K562 (cell line): ENCODE measurements at regions not wholly inside any gene's neighbourhood (a gene's known extent, or its start where the extent isn't known, plus 50 kb on each side); places are given as distances from the start of the nearest gene placed in this dataset.

Source experiments
- ATAC-seq: fragments of 200-7000 bp; cut with Tn5 transposase; 3 replicates; pipeline ENCODE4 v1.9.1; 2020; ENCODE audit warnings: moderate library complexity
- BruUV-seq: library from RNA; stranded (reverse); fragments of 400-500 nt; replicated peaks from 2 replicates; lab custom pipeline; 2021; lab: Mats Ljungman, UMichigan
- CTCF ChIA-PET: fragments of 300-600 bp; formaldehyde crosslinking; extraction: SDS; loops from one replicate; lab custom pipeline; 2021; ENCODE audit warnings: low intra/inter-chr PET ratio; lab: Yijun Ruan, JAX
- POLR2A ChIA-PET: fragments of 300-600, 350-650 bp; sonication (Branson Sonifier 250); formaldehyde crosslinking; extraction: SDS; loops from one replicate; lab custom pipeline; 2021; ENCODE audit warnings: antibody characterized with exemption, inconsistent platforms; lab: Yijun Ruan, JAX
- DNase-seq, 4 experiments: peaks; one replicate each; pipeline versions ENCODE4 v3.0.0 to v3.0.0-alpha.2; 2011 to 2018; ENCODE audit warnings: low spot score in 3 of 4, mixed read lengths in 3 of 4; ENCODE audit errors: extremely low read depth in 1 of 4
- FAIRE-seq: peaks from 2 replicates; lab custom pipeline; 2011; peaks lifted over from hg19 to GRCh38; lab: Jason Lieb, UNC
- H2AFZ ChIP-seq: 2 replicates; pipeline ENCODE4 v1.6.0; 2011; ENCODE audit warnings: low read depth, low read length, control low read depth, inconsistent platforms
- H3K27ac ChIP-seq: fragments of 200-600 bp; 3 replicates; pipeline ENCODE4 v1.8.0; 2011; ENCODE audit warnings: low read depth, mild to moderate bottlenecking, control low read depth, inconsistent platforms, low read length, moderate library complexity, mixed read lengths; ENCODE audit errors: extremely low read depth
- H3K27me3 ChIP-seq, 2 experiments: fragments of 300-600 bp in 1 of 2; 2 replicates in 1 of 2; 3 replicates in 1 of 2; pipeline versions ENCODE4 v1.6.0 to v1.8.0; 2011; ENCODE audit warnings: inconsistent platforms in 2 of 2, low read length in 2 of 2, mild to moderate bottlenecking in 1 of 2, mixed read lengths in 1 of 2, moderate library complexity in 1 of 2; ENCODE audit not compliant: control insufficient read depth in 2 of 2, insufficient read depth in 2 of 2
- H3K36me3 ChIP-seq: fragments of 300-600 bp; 3 replicates; pipeline ENCODE4 v1.8.0; 2011; ENCODE audit warnings: mild to moderate bottlenecking, low read length, inconsistent platforms; ENCODE audit not compliant: control insufficient read depth, insufficient read depth
- H3K4me1 ChIP-seq, 2 experiments: fragments of 200-600 bp in 1 of 2; replicated peaks in 1 of 2; 2 replicates in 1 of 2; 3 replicates in 1 of 2; pipeline versions ENCODE4 v1.5.1 to v1.8.0; 2011; ENCODE audit warnings: inconsistent platforms in 2 of 2, low read length in 2 of 2, mild to moderate bottlenecking in 1 of 2, mixed read lengths in 1 of 2, moderate library complexity in 1 of 2; ENCODE audit not compliant: control insufficient read depth in 2 of 2, insufficient read depth in 2 of 2
- H3K4me2 ChIP-seq: 2 replicates; pipeline ENCODE4 v1.6.1; 2011; ENCODE audit warnings: low read length, control low read depth, inconsistent platforms, mixed read lengths; ENCODE audit not compliant: insufficient read depth
- H3K4me3 ChIP-seq: fragments of 200-600 bp; sonication (generic), shearing (Covaris generic); 2 replicates; pipeline ENCODE4 v1.5.1; 2016; ENCODE audit warnings: control low read depth, inconsistent platforms
- H3K79me2 ChIP-seq: fragments of 200-600 bp; 3 replicates; pipeline ENCODE4 v1.8.0; 2011; ENCODE audit warnings: low read length, inconsistent platforms; ENCODE audit not compliant: control insufficient read depth, insufficient read depth
- H3K9ac ChIP-seq, 2 experiments: 2 replicates each; pipeline versions ENCODE4 v1.6.0 to v1.6.1; 2011; ENCODE audit warnings: low read depth in 2 of 2, low read length in 2 of 2, control low read depth in 1 of 2, inconsistent platforms in 1 of 2, mild to moderate bottlenecking in 1 of 2, mixed read lengths in 1 of 2; ENCODE audit not compliant: insufficient read depth in 1 of 2
- H3K9me1 ChIP-seq: one replicate; pipeline ENCODE4 v1.6.0; 2011; ENCODE audit warnings: inconsistent platforms, mild to moderate bottlenecking, low read length, moderate library complexity; ENCODE audit not compliant: control insufficient read depth, insufficient read depth
- H3K9me3 ChIP-seq: replicated peaks from 2 replicates; pipeline ENCODE4 v1.5.1; 2011; ENCODE audit warnings: low read depth, low read length, inconsistent platforms; ENCODE audit not compliant: control insufficient read depth, insufficient read depth
- H4K20me1 ChIP-seq: replicated peaks from 2 replicates; pipeline ENCODE4 v1.6.1; 2011; ENCODE audit warnings: low read length, inconsistent platforms, mixed read lengths; ENCODE audit not compliant: control insufficient read depth, insufficient read depth
- CXXC5 ChIP-seq: fragments of 250-450 bp; sonication (Bioruptor Pico); IDR thresholded peaks from 2 replicates; pipeline ENCODE4 v1.8.0; 2022; ENCODE audit warnings: inconsistent platforms, mild to moderate bottlenecking, moderate library complexity
- E2F3 ChIP-seq: fragments of 250-450 bp; sonication (Bioruptor Pico); IDR thresholded peaks from 2 replicates; pipeline ENCODE4 v1.4.0; 2020; ENCODE audit warnings: mild to moderate bottlenecking
- FOSL1 ChIP-seq: fragments of 200-800 bp; sonication (Bioruptor generic); conservative IDR thresholded peaks from 2 replicates; pipeline ENCODE4 v1.6.1; 2016; ENCODE audit warnings: missing genetic modification characterization, missing compliant biosample characterization
- FOXM1 ChIP-seq, 2 experiments: fragments of 450-650 bp in 1 of 2; sonication (generic) in 1 of 2; formaldehyde crosslinking in 1 of 2; IDR thresholded peaks; 2 replicates each; pipeline versions ENCODE4 v1.6.1 to v1.9.0; 2017 to 2022; ENCODE audit warnings: low read depth in 2 of 2, mild to moderate bottlenecking in 2 of 2, missing genetic modification reagents in 1 of 2, moderate library complexity in 1 of 2
- KDM1A ChIP-seq, 2 experiments: fragments of 450-650 bp; IDR thresholded peaks; 2 replicates each; pipeline ENCODE4 v1.6.1; 2016; ENCODE audit warnings: mild to moderate bottlenecking in 2 of 2
- ZNF444 ChIP-seq: fragments of 250-450 bp; sonication (Bioruptor Pico); IDR thresholded peaks from 2 replicates; pipeline ENCODE4 v1.4.0; 2020; ENCODE audit warnings: mild to moderate bottlenecking, moderate library complexity
- WGBS: fragments of 100-300 bp; shearing (Covaris generic); methylation state at CpG from one replicate; pipeline ENCODE4 v1.1.6; 2016; ENCODE audit warnings: low coverage, mixed read lengths; ENCODE audit not compliant: insufficient coverage; ENCODE audit errors: missing lambda C conversion rate; 5-methylcytosine and 5-hydroxymethylcytosine counted together
- in situ Hi-C: fragments of 300-500 bp; cut with MboI; formaldehyde crosslinking; loops from 4 replicates; pipeline ENCODE4 v1.15.0; 2018; ENCODE audit warnings: inconsistent platforms, mixed read lengths
- intact Hi-C: fragments of 100-400 bp; cut with micrococcal nuclease; formaldehyde crosslinking; loops from 2 replicates; pipeline ENCODE4 v1.14.2; 2022

GRCh38 chr2:57842531-57842930 is 204.1 kb upstream of the VRK2 start:
- intact Hi-C loops (no loop called here), in situ Hi-C loops (no loop called here)
- Histone ChIP-seq H4K20me1 (no peaks in the 10 kb centered on the region), H3K9me1 (no peaks in the 10 kb centered on the region), H3K9ac (no peak overlapping the region), H3K4me2 (no peak overlapping the region), H2AFZ (no peak overlapping the region), H3K36me3 (no peaks in the 10 kb centered on the region), H3K27me3 (no peaks in the 10 kb centered on the region), H3K27ac (no peak overlapping the region), H3K4me3 (no peak overlapping the region), H3K4me1 (no peaks in the 10 kb centered on the region), H3K9me3 (no peaks in the 10 kb centered on the region), H3K79me2 (no peaks in the 10 kb centered on the region)
- no TSS peak for BruUV-seq
- WGBS: 9% methylated on average over 1 of the region's 1 CpG
- TF ChIP-seq KDM1A (IDR thresholded peaks at IDR 0.05) (0 out of 4 replicates have a peak, but pooled peaks of 1 of the 2 experiments have one; percentile 18), ZNF444 (CRISPR knock-in tag) (no peak), FOSL1 (peak; percentile 35; the same call in 1 of the 2 replicates), E2F3 (CRISPR knock-in tag) (no peak)
- no peak for ATAC-seq
- ChIA-PET POLR2A (no interaction called here), CTCF (no interaction called here)
- no peak for DNase-seq
- FAIRE-seq: no peak

- no peaks in the 10 kb centered on the region for H3K79me2 ChIP-seq
- no TSS peak for BruUV-seq
- no peak for DNase-seq
- H3K4me3 ChIP-seq: no peak overlapping the region
- intact Hi-C loops: no loop called here
- WGBS: 0% methylated on average over 3 of the region's 3 CpGs
- no peaks in the 10 kb centered on the region for H3K36me3 ChIP-seq
- no peak for ATAC-seq
- no peak for FAIRE-seq
- TF ChIP-seq CXXC5 (CRISPR knock-in tag) (no peak), FOXM1 (IDR thresholded peaks at IDR 0.05; ENCODE audit: low read depth) (no peak), FOXM1 (CRISPR knock-in tag; IDR thresholded peaks at IDR 0.05; ENCODE audit: low read depth) (no peak)
- TF ChIP-seq, all 486 proteins: peak for 0
- Histone ChIP-seq H3K27ac (no peak overlapping the region), H3K9me1 (no peaks in the 10 kb centered on the region), H2AFZ (no peak overlapping the region), H3K4me1 (no peaks in the 10 kb centered on the region), H3K9ac (no peak overlapping the region), H3K27me3 (no peaks in the 10 kb centered on the region), H3K9me3 (no peaks in the 10 kb centered on the region), H4K20me1 (no peaks in the 10 kb centered on the region), H3K4me2 (no peak overlapping the region)
- ChIA-PET CTCF (no interaction called here), POLR2A (no interaction called here)
- in situ Hi-C loops: no loop called here
Measured at GRCh38 chr2:57843158-57843557, 203.4 kb upstream of the VRK2 start.
